Astrocyte of the spinal cord (primary cell): ENCODE measurements at regions not wholly inside any gene's neighbourhood (a gene's known extent, or its start where the extent isn't known, plus 50 kb on each side); places are given as distances from the start of the nearest gene placed in this dataset.

Source experiments
- DNase-seq: peaks from one replicate; pipeline ENCODE4 v3.0.0; 2011; ENCODE audit warnings: low read depth, low spot score
- H3K4me3 ChIP-seq: 2 replicates; pipeline ENCODE4 v1.5.1; 2011; ENCODE audit warnings: low read depth, mild to moderate bottlenecking, low read length, moderate library complexity
- CTCF ChIP-seq: IDR thresholded peaks from 2 replicates; pipeline ENCODE4 v1.5.1; 2012; ENCODE audit warnings: low read depth, mild to moderate bottlenecking, low read length, inconsistent platforms
- in situ Hi-C: cut with HindIII; loops from 2 replicates; pipeline ENCODE4 v1.10.0; 2017; ENCODE audit warnings: low sequenced_read_pairs

- H3K4me3 ChIP-seq, result no peak overlapping the region
- no peak for DNase-seq
- in situ Hi-C loops, result no loop called here
- no peak for TF ChIP-seq CTCF
Measured at GRCh38 chr12:92459850-92460249, 242.9 kb upstream of the PLEKHG7 start.

GRCh38 chr12:92458996-92459395 is 243.8 kb upstream of the PLEKHG7 start:
- DNase-seq, result no peak
- in situ Hi-C loops, result no loop called here
- TF ChIP-seq CTCF, result no peak
- no peak overlapping the region for H3K4me3 ChIP-seq

- in situ Hi-C loops, result no loop called here
- DNase-seq, result no peak
- no peak overlapping the region for H3K4me3 ChIP-seq
- TF ChIP-seq CTCF, result no peak
Measured at GRCh38 chr12:92457458-92458180, 245.2 kb upstream of the PLEKHG7 start.

GRCh38 chr12:92452763-92453162 is 250.0 kb upstream of the PLEKHG7 start:
- DNase-seq, result no peak
- H3K4me3 ChIP-seq, result no peak overlapping the region
- in situ Hi-C loops, result no loop called here
- no peak for TF ChIP-seq CTCF

- DNase-seq, result no peak
- in situ Hi-C loops, result no loop called here
- no peak for TF ChIP-seq CTCF
- H3K4me3 ChIP-seq, result no peak overlapping the region
Measured at GRCh38 chr12:92446083-92446460, 256.7 kb upstream of the PLEKHG7 start.

GRCh38 chr12:92445253-92446082 is 257.3 kb upstream of the PLEKHG7 start:
- no peak overlapping the region for H3K4me3 ChIP-seq
- no peak for TF ChIP-seq CTCF
- DNase-seq, result peak; percentile 29
- in situ Hi-C loops, result no loop called here
